SK-N-SH (cell line): ENCODE measurements at regions not wholly inside any gene's neighbourhood (a gene's known extent, or its start where the extent isn't known, plus 50 kb on each side); places are given as distances from the start of the nearest gene placed in this dataset.

Source experiments
- CTCF ChIA-PET: fragments of 300-600, 350-600 bp; formaldehyde crosslinking; extraction: SDS; loops from one replicate; lab custom pipeline; 2021; lab: Yijun Ruan, JAX
- POLR2A ChIA-PET: fragments of 350-600 bp; sonication (Branson Sonifier 250); formaldehyde crosslinking; extraction: SDS; loops from one replicate; lab custom pipeline; 2020; ENCODE audit warnings: antibody characterized with exemption, inconsistent platforms; lab: Yijun Ruan, JAX
- DNase-seq: peaks from one replicate; pipeline ENCODE4 v3.0.0; 2012
- H2AFZ ChIP-seq: fragments of 200-600 bp; sonication (generic); 2 replicates; pipeline ENCODE4 v1.8.1; 2016; ENCODE audit warnings: antibody characterized with exemption, mild to moderate bottlenecking, low read depth
- H3F3A ChIP-seq: fragments of 200-600 bp; sonication (generic); replicated peaks from 2 replicates; pipeline ENCODE3; 2016; ENCODE audit warnings: antibody characterized with exemption, mild to moderate bottlenecking; ENCODE audit not compliant: insufficient read depth
- H3K27ac ChIP-seq, 2 experiments: fragments of 200-500 bp in 1 of 2; fragments of 200-600 bp in 1 of 2; sonication (Bioruptor generic) in 1 of 2; sonication (generic), shearing (Covaris generic) in 1 of 2; 2 replicates each; pipeline versions ENCODE4 v1.5.1 to v1.6.1; 2014 to 2016; ENCODE audit warnings: low read depth in 2 of 2, inconsistent platforms in 1 of 2, low read length in 1 of 2, mild to moderate bottlenecking in 1 of 2, mixed read lengths in 1 of 2
- H3K27me3 ChIP-seq: fragments of 200-600 bp; sonication (generic), shearing (Covaris generic); 2 replicates; pipeline ENCODE4 v1.6.1; 2016; ENCODE audit warnings: mixed run types; ENCODE audit not compliant: insufficient read depth
- H3K36me3 ChIP-seq, 2 experiments: fragments of 200-500 bp in 1 of 2; fragments of 200-600 bp in 1 of 2; sonication (Bioruptor generic) in 1 of 2; sonication (generic) in 1 of 2; replicated peaks in 1 of 2; 2 replicates each; pipeline versions ENCODE3 to v1.5.1; 2014 to 2016; ENCODE audit warnings: low read length in 1 of 2, mild to moderate bottlenecking in 1 of 2; ENCODE audit not compliant: insufficient read depth in 2 of 2, control insufficient read depth in 1 of 2
- H3K4me1 ChIP-seq, 2 experiments: fragments of 200-500 bp in 1 of 2; fragments of 200-600 bp in 1 of 2; sonication (Bioruptor generic) in 1 of 2; sonication (generic), shearing (Covaris generic) in 1 of 2; 2 replicates each; pipeline versions ENCODE4 v1.5.1 to v1.6.1; 2014 to 2016; ENCODE audit warnings: low read depth in 1 of 2, low read length in 1 of 2, mixed run types in 1 of 2; ENCODE audit not compliant: insufficient read depth in 2 of 2, control insufficient read depth in 1 of 2
- H3K4me2 ChIP-seq: fragments of 200-600 bp; sonication (generic), shearing (Covaris generic); 2 replicates; pipeline ENCODE4 v1.6.1; 2017; ENCODE audit warnings: mixed run types
- H3K4me3 ChIP-seq, 2 experiments: fragments of 200-500 bp in 1 of 2; fragments of 200-600 bp in 1 of 2; sonication (Bioruptor generic) in 1 of 2; sonication (generic), shearing (Covaris generic) in 1 of 2; 2 replicates each; pipeline versions ENCODE4 v1.5.1 to v1.8.1; 2014 to 2016; ENCODE audit warnings: low read depth in 2 of 2, inconsistent platforms in 1 of 2, low read length in 1 of 2, mild to moderate bottlenecking in 1 of 2, mixed read lengths in 1 of 2, moderate library complexity in 1 of 2
- H3K79me2 ChIP-seq: fragments of 200-600 bp; sonication (generic); 2 replicates; pipeline ENCODE4 v1.8.1; 2017; ENCODE audit warnings: mild to moderate bottlenecking; ENCODE audit not compliant: insufficient read depth
- H3K9ac ChIP-seq: fragments of 200-600 bp; sonication (generic); 2 replicates; pipeline ENCODE4 v1.6.1; 2017; ENCODE audit warnings: mixed run types
- H3K9me2 ChIP-seq: fragments of 200-600 bp; sonication (generic); 2 replicates; pipeline ENCODE4 v1.6.1; 2017; ENCODE audit warnings: mixed run types
- H3K9me3 ChIP-seq: fragments of 200-600 bp; sonication (generic); 2 replicates; pipeline ENCODE4 v1.6.1; 2017; ENCODE audit warnings: mixed run types, mild to moderate bottlenecking, moderate library complexity
- H4K20me1 ChIP-seq: fragments of 200-600 bp; sonication (generic); 2 replicates; pipeline ENCODE4 v1.6.1; 2017; ENCODE audit warnings: mild to moderate bottlenecking, mixed run types; ENCODE audit not compliant: insufficient read depth
- CHD2 ChIP-seq: fragments of 150-350 bp; IDR thresholded peaks from 2 replicates; pipeline ENCODE4 v1.6.1; 2018; ENCODE audit warnings: low read length; ENCODE audit not compliant: partially characterized antibody
- ELF1 ChIP-seq: IDR thresholded peaks from 2 replicates; pipeline ENCODE4 v1.4.0; 2012
- FOXM1 ChIP-seq: IDR thresholded peaks from 2 replicates; pipeline ENCODE4 v1.4.0; 2012; ENCODE audit warnings: low read depth, mild to moderate bottlenecking
- NFIC ChIP-seq: IDR thresholded peaks from 2 replicates; pipeline ENCODE4 v1.4.0; 2012; ENCODE audit warnings: borderline replicate concordance
- RCOR1 ChIP-seq: fragments of 150-350 bp; IDR thresholded peaks from 2 replicates; pipeline ENCODE4 v1.6.1; 2017; ENCODE audit warnings: antibody characterized with exemption, low read length
- RXRA ChIP-seq: IDR thresholded peaks from 2 replicates; pipeline ENCODE4 v1.4.0; 2012; ENCODE audit warnings: low read depth, mild to moderate bottlenecking, borderline replicate concordance
- TAF1 ChIP-seq: IDR thresholded peaks from 2 replicates; pipeline ENCODE4 v1.6.1; 2012; ENCODE audit warnings: low read depth, mild to moderate bottlenecking, low read length, moderate library complexity, borderline replicate concordance
- WGBS: methylation state at CpG from one replicate; pipeline ENCODE4 v1.1.6; 2017; ENCODE audit warnings: low lambda C conversion rate; 5-methylcytosine and 5-hydroxymethylcytosine counted together
- TF ChIP-seq, protein P1 (sequence below): IDR thresholded peaks from 2 replicates; pipeline ENCODE4; 2012
- TF ChIP-seq, protein P2 (sequence below): fragments of 150-350 bp; IDR thresholded peaks from 2 replicates; pipeline ENCODE4 v1.6.1; 2016; ENCODE audit warnings: mild to moderate bottlenecking, low read depth, low read length
- TF ChIP-seq, protein P3 (sequence below): IDR thresholded peaks from 2 replicates; pipeline ENCODE4 v1.4.0; 2012; ENCODE audit warnings: low read depth, borderline replicate concordance

DNA sequence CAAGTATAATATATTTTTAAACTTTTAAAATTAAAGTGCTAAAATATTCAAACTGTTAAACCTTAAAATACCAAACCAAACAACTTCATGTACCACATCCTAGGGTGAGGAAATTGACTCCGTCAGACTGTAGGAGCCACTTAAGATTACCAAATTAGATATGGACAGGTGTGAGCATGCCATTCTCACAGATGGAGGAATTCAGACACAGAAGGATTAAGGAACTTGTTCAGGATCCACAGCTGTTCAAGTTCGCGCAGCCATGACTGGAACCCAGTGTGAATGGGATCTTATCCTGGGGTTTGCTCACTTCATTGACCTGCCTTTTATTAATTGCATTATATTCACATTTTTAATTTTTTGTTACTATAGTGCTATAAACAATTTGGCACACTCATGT lies 224.9 kb upstream of the PCDH7 start:
- Histone ChIP-seq H3K79me2 (no peaks in the 10 kb centered on the region), H3K27ac (no peak overlapping the region), H3K36me3 (no peaks in the 10 kb centered on the region), H3F3A (no peaks in the 10 kb centered on the region), H3K4me2 (no peak overlapping the region), H3K4me3 (no peak overlapping the region), H3K9me3 (no peaks in the 10 kb centered on the region), H3K27me3 (no peaks in the 10 kb centered on the region), H3K9me2 (no peaks in the 10 kb centered on the region), H3K4me1 (no peaks in the 10 kb centered on the region), H4K20me1 (no peaks in the 10 kb centered on the region), H2AFZ (no peak overlapping the region), H3K9ac (no peak overlapping the region)
- CTCF ChIA-PET: no interaction called here
- POLR2A ChIA-PET: no interaction called here
- TF ChIP-seq RCOR1 (no peak), NFIC (no peak), TAF1 (no peak), CHD2 (no peak), RXRA (no peak), FOXM1 (no peak), ELF1 (no peak)
- TF ChIP-seq, protein P1, sequence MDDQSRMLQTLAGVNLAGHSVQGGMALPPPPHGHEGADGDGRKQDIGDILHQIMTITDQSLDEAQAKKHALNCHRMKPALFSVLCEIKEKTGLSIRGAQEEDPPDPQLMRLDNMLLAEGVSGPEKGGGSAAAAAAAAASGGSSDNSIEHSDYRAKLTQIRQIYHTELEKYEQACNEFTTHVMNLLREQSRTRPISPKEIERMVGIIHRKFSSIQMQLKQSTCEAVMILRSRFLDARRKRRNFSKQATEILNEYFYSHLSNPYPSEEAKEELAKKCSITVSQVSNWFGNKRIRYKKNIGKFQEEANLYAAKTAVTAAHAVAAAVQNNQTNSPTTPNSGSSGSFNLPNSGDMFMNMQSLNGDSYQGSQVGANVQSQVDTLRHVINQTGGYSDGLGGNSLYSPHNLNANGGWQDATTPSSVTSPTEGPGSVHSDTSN: no peak
- TF ChIP-seq, protein P2, sequence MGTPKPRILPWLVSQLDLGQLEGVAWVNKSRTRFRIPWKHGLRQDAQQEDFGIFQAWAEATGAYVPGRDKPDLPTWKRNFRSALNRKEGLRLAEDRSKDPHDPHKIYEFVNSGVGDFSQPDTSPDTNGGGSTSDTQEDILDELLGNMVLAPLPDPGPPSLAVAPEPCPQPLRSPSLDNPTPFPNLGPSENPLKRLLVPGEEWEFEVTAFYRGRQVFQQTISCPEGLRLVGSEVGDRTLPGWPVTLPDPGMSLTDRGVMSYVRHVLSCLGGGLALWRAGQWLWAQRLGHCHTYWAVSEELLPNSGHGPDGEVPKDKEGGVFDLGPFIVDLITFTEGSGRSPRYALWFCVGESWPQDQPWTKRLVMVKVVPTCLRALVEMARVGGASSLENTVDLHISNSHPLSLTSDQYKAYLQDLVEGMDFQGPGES: no peak
- TF ChIP-seq, protein P3, sequence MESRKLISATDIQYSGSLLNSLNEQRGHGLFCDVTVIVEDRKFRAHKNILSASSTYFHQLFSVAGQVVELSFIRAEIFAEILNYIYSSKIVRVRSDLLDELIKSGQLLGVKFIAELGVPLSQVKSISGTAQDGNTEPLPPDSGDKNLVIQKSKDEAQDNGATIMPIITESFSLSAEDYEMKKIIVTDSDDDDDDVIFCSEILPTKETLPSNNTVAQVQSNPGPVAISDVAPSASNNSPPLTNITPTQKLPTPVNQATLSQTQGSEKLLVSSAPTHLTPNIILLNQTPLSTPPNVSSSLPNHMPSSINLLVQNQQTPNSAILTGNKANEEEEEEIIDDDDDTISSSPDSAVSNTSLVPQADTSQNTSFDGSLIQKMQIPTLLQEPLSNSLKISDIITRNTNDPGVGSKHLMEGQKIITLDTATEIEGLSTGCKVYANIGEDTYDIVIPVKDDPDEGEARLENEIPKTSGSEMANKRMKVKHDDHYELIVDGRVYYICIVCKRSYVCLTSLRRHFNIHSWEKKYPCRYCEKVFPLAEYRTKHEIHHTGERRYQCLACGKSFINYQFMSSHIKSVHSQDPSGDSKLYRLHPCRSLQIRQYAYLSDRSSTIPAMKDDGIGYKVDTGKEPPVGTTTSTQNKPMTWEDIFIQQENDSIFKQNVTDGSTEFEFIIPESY: no peak
- DNase-seq: no peak
- 59% methylated on average over 3 of the region's 3 CpGs for WGBS

DNA sequence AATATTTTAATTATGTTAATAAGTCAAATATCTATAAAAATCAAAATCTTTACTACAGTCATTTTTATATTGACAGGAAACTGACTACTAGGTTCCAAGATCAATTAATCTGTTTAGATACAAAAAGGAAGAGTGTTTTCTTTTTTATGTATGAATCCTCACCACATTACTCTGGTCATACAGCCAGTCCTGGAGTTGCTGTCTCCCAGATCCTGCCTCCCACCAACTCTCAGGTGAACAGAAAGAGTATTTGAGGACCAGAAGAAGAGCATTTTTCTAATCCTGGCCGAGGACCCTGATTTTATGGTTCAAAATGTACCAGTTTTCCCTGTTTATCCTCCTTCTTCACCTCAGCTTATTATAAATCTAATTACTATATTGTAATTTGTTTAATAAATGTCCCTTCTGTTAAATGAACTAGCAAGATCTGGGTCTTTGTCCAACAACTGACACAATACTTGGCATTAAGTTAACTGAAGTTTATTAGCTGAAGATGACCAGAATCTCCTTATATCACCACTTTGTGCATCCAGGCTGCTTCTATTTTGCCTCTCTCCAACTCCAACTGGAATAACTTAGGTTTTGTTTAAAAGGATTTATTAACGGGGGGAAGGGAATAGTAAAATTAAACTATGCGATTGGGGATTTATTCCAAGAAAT lies 224.4 kb upstream of the PCDH7 start:
- H3K27me3 ChIP-seq: no peaks in the 10 kb centered on the region
- H3K9ac ChIP-seq: no peak overlapping the region
- POLR2A ChIA-PET: no interaction called here
- 47% methylated on average over 3 of the region's 3 CpGs for WGBS
- no peaks in the 10 kb centered on the region for H4K20me1 ChIP-seq
- no peaks in the 10 kb centered on the region for H3K9me2 ChIP-seq
- no peaks in the 10 kb centered on the region for H3K79me2 ChIP-seq
- no peaks in the 10 kb centered on the region for H3K4me1 ChIP-seq
- H3F3A ChIP-seq: no peaks in the 10 kb centered on the region
- H3K4me2 ChIP-seq: no peak overlapping the region
- TF ChIP-seq RXRA: no peak
- H3K27ac ChIP-seq: no peak overlapping the region
- no peak for DNase-seq
- no peak overlapping the region for H2AFZ ChIP-seq
- CTCF ChIA-PET: no interaction called here
- no peaks in the 10 kb centered on the region for H3K9me3 ChIP-seq
- H3K36me3 ChIP-seq: no peaks in the 10 kb centered on the region
- no peak overlapping the region for H3K4me3 ChIP-seq
